ENCODE measurements at regions not wholly inside any gene's neighbourhood (a gene's known extent, or its start where the extent isn't known, plus 50 kb on each side); places are given as distances from the start of the nearest gene placed in this dataset.

GRCh38 chr21:35204125-35204524, 155.0 kb upstream of the RUNX1 start:
- no peak for TF ChIP-seq MAX (IDR thresholded peaks at IDR 0.05; ENCODE audit: low read depth, low read length)
- TF ChIP-seq POLR2A (IDR thresholded peaks at IDR 0.05; ENCODE audit: extremely low read depth, insufficient read length) = no peak
- TF ChIP-seq CTCF (IDR thresholded peaks at IDR 0.05; ENCODE audit: low read depth, low read length) = no peak
- TF ChIP-seq MYC (IDR thresholded peaks at IDR 0.05; ENCODE audit: low read depth, low read length) = no peak
- no peak overlapping the region for H3K4me3 ChIP-seq (ENCODE audit: low read depth, low read length)
- no peak for DNase-seq (ENCODE audit: low read depth)

GRCh38 chr21:35203093-35203977, 154.2 kb upstream of the RUNX1 start:
- TF ChIP-seq MAX (IDR thresholded peaks at IDR 0.05; ENCODE audit: low read depth, low read length) (no peak), MYC (IDR thresholded peaks at IDR 0.05; ENCODE audit: low read depth, low read length) (no peak), CTCF (IDR thresholded peaks at IDR 0.05; ENCODE audit: low read depth, low read length) (no peak), POLR2A (IDR thresholded peaks at IDR 0.05; ENCODE audit: extremely low read depth, insufficient read length) (no peak)
- DNase-seq (ENCODE audit: low read depth) = no peak
- no peak overlapping the region for H3K4me3 ChIP-seq (ENCODE audit: low read depth, low read length)

GRCh38 chr21:35202431-35202830, 153.3 kb upstream of the RUNX1 start:
- no peak for DNase-seq (ENCODE audit: low read depth)
- TF ChIP-seq POLR2A (IDR thresholded peaks at IDR 0.05; ENCODE audit: extremely low read depth, insufficient read length) = no peak
- no peak for TF ChIP-seq MYC (IDR thresholded peaks at IDR 0.05; ENCODE audit: low read depth, low read length)
- no peak for TF ChIP-seq MAX (IDR thresholded peaks at IDR 0.05; ENCODE audit: low read depth, low read length)
- TF ChIP-seq CTCF (IDR thresholded peaks at IDR 0.05; ENCODE audit: low read depth, low read length) = no peak
- no peak overlapping the region for H3K4me3 ChIP-seq (ENCODE audit: low read depth, low read length)

- TF ChIP-seq MAX (IDR thresholded peaks at IDR 0.05; ENCODE audit: low read depth, low read length) (no peak), POLR2A (IDR thresholded peaks at IDR 0.05; ENCODE audit: extremely low read depth, insufficient read length) (no peak), CTCF (IDR thresholded peaks at IDR 0.05; ENCODE audit: low read depth, low read length) (no peak), MYC (IDR thresholded peaks at IDR 0.05; ENCODE audit: low read depth, low read length) (no peak)
- DNase-seq (ENCODE audit: low read depth) = no peak
- H3K4me3 ChIP-seq (ENCODE audit: low read depth, low read length) = no peak overlapping the region
Observed at GRCh38 chr21:35201799-35202198, 152.7 kb upstream of the RUNX1 start.

- TF ChIP-seq MAX (IDR thresholded peaks at IDR 0.05; ENCODE audit: low read depth, low read length) (no peak), MYC (IDR thresholded peaks at IDR 0.05; ENCODE audit: low read depth, low read length) (no peak), POLR2A (IDR thresholded peaks at IDR 0.05; ENCODE audit: extremely low read depth, insufficient read length) (no peak), CTCF (IDR thresholded peaks at IDR 0.05; ENCODE audit: low read depth, low read length) (no peak)
- no peak overlapping the region for H3K4me3 ChIP-seq (ENCODE audit: low read depth, low read length)
- no peak for DNase-seq (ENCODE audit: low read depth)
Observed at GRCh38 chr21:35201288-35201687, 152.2 kb upstream of the RUNX1 start.
